Transverse colon (tissue), 4 donors: ENCODE measurements at regions not wholly inside any gene's neighbourhood (a gene's known extent, or its start where the extent isn't known, plus 50 kb on each side); places are given as distances from the start of the nearest gene placed in this dataset.

Experiments used
- EP300 ChIP-seq: sonication (generic); formaldehyde crosslinking; IDR thresholded peaks from one replicate; pipeline ENCODE4 v1.6.1; 2017; ENCODE audit warnings: antibody characterized with exemption, low read depth
- POLR2A ChIP-seq: fragments of 450-650 bp; IDR thresholded peaks from one replicate; pipeline ENCODE4 v1.6.1; 2016; ENCODE audit warnings: antibody characterized with exemption, mild to moderate bottlenecking, moderate library complexity
- POLR2AphosphoS5 ChIP-seq, 3 donors: sonication (generic); formaldehyde crosslinking; IDR thresholded peaks; one replicate each; pipeline ENCODE4 v1.6.1; 2016; ENCODE audit warnings: antibody characterized with exemption in 3 of 3
- TF ChIP-seq, protein P1 (sequence below), 5 experiments: fragments of 200-600 bp in 3 of 5; fragments of 450-650 bp in 2 of 5; sonication (generic) in 3 of 5; IDR thresholded peaks; 1 replicate in 2 of 5; 2 replicates in 3 of 5; pipeline ENCODE4 v1.5.1; 2016 to 2017; ENCODE audit warnings: antibody characterized with exemption in 5 of 5, inconsistent platforms in 3 of 5, mild to moderate bottlenecking in 2 of 5, moderate library complexity in 1 of 5

- TF ChIP-seq, protein P1, sequence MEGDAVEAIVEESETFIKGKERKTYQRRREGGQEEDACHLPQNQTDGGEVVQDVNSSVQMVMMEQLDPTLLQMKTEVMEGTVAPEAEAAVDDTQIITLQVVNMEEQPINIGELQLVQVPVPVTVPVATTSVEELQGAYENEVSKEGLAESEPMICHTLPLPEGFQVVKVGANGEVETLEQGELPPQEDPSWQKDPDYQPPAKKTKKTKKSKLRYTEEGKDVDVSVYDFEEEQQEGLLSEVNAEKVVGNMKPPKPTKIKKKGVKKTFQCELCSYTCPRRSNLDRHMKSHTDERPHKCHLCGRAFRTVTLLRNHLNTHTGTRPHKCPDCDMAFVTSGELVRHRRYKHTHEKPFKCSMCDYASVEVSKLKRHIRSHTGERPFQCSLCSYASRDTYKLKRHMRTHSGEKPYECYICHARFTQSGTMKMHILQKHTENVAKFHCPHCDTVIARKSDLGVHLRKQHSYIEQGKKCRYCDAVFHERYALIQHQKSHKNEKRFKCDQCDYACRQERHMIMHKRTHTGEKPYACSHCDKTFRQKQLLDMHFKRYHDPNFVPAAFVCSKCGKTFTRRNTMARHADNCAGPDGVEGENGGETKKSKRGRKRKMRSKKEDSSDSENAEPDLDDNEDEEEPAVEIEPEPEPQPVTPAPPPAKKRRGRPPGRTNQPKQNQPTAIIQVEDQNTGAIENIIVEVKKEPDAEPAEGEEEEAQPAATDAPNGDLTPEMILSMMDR (IDR thresholded peaks at IDR 0.05) = no peak
- TF ChIP-seq POLR2AphosphoS5 (IDR thresholded peaks at IDR 0.05) = no peak
- no peak for TF ChIP-seq POLR2A
- TF ChIP-seq EP300 = no peak
Observed at GRCh38 chr13:111486801-111487200, 166.4 kb downstream of the TEX29 start.
